Keratinocyte (primary cell): ENCODE measurements at regions not wholly inside any gene's neighbourhood (a gene's known extent, or its start where the extent isn't known, plus 50 kb on each side); places are given as distances from the start of the nearest gene placed in this dataset.

Source experiments
- DNase-seq: peaks from one replicate; pipeline ENCODE4 v3.0.0-alpha.2; 2011; ENCODE audit warnings: low read depth, missing footprints, low spot score
- FAIRE-seq: peaks from 2 replicates; lab custom pipeline; 2011; peaks lifted over from hg19 to GRCh38; lab: Jason Lieb, UNC
- H2AFZ ChIP-seq: 2 replicates; pipeline ENCODE4 v1.6.0; 2012; ENCODE audit warnings: low read length, control low read depth, inconsistent platforms; ENCODE audit not compliant: control insufficient read depth
- H3K27ac ChIP-seq: 2 replicates; pipeline ENCODE4 v1.5.1; 2011; ENCODE audit warnings: low read length; ENCODE audit not compliant: control insufficient read depth, insufficient read depth
- H3K27me3 ChIP-seq: 3 replicates; pipeline ENCODE4 v1.6.0; 2011; ENCODE audit warnings: low read length; ENCODE audit not compliant: control insufficient read depth, insufficient read depth; ENCODE audit errors: extremely low read depth
- H3K36me3 ChIP-seq, 2 experiments: 2 replicates in 1 of 2; 3 replicates in 1 of 2; pipeline ENCODE4 v1.5.1; 2011; ENCODE audit warnings: low read length in 2 of 2, mild to moderate bottlenecking in 1 of 2; ENCODE audit not compliant: control insufficient read depth in 2 of 2, insufficient read depth in 2 of 2; ENCODE audit errors: extremely low read depth in 1 of 2
- H3K4me1 ChIP-seq: 3 replicates; pipeline ENCODE4 v1.5.1; 2011; ENCODE audit warnings: low read length; ENCODE audit not compliant: control insufficient read depth, insufficient read depth; ENCODE audit errors: extremely low read depth
- H3K4me2 ChIP-seq: 3 replicates; pipeline ENCODE4 v1.6.0; 2011; ENCODE audit warnings: low read depth, low read length; ENCODE audit not compliant: control insufficient read depth, insufficient read depth; ENCODE audit errors: extremely low read depth
- H3K4me3 ChIP-seq, 3 experiments: fragments of 200-600 bp in 1 of 3; sonication (generic) in 1 of 3; 2 replicates in 2 of 3; 3 replicates in 1 of 3; pipeline ENCODE4 v1.5.1; 2011 to 2016; ENCODE audit warnings: low read length in 3 of 3, mild to moderate bottlenecking in 3 of 3, control low read depth in 2 of 3, inconsistent platforms in 1 of 3, low read depth in 1 of 3, mixed read lengths in 1 of 3, mixed run types in 1 of 3, moderate library complexity in 1 of 3; ENCODE audit not compliant: control insufficient read depth in 2 of 3, insufficient read depth in 2 of 3; ENCODE audit errors: extremely low read depth in 1 of 3
- H3K79me2 ChIP-seq: 2 replicates; pipeline ENCODE4 v1.6.0; 2012; ENCODE audit warnings: low read length; ENCODE audit not compliant: control insufficient read depth, insufficient read depth
- H3K9ac ChIP-seq: 3 replicates; pipeline ENCODE4 v1.6.0; 2011; ENCODE audit warnings: low read length; ENCODE audit not compliant: control insufficient read depth, insufficient read depth; ENCODE audit errors: extremely low read depth
- H3K9me1 ChIP-seq: 3 replicates; pipeline ENCODE4 v1.6.0; 2011; ENCODE audit warnings: low read length; ENCODE audit not compliant: control insufficient read depth, insufficient read depth; ENCODE audit errors: extremely low read depth
- H3K9me3 ChIP-seq: 2 replicates; pipeline ENCODE4 v1.5.1; 2012; ENCODE audit warnings: low read depth, low read length; ENCODE audit not compliant: control insufficient read depth
- H4K20me1 ChIP-seq: 3 replicates; pipeline ENCODE4 v1.6.0; 2011; ENCODE audit warnings: low read length; ENCODE audit not compliant: control insufficient read depth, insufficient read depth; ENCODE audit errors: extremely low read depth
- EZH2 ChIP-seq: IDR thresholded peaks from one replicate; pipeline ENCODE4 v1.6.1; 2012; ENCODE audit warnings: inconsistent platforms, mild to moderate bottlenecking, low read length, moderate library complexity
- dilution Hi-C: fragments of 300-500 bp; cut with MboI; formaldehyde crosslinking; loops from one replicate; pipeline ENCODE4 v1.7.0; 2020; ENCODE audit warnings: low sequenced_read_pairs; ENCODE audit not compliant: extremely low pct_ligation_motif_present
- TF ChIP-seq, protein P1 (sequence below), 3 experiments: IDR thresholded peaks in 1 of 3; conservative IDR thresholded peaks in 1 of 3; optimal IDR thresholded peaks in 1 of 3; 2 replicates in 2 of 3; 3 replicates in 1 of 3; pipeline versions ENCODE3 to v1.5.1; 2011; ENCODE audit warnings: low read length in 3 of 3, mild to moderate bottlenecking in 3 of 3, moderate library complexity in 2 of 3, control low read depth in 1 of 3, inconsistent platforms in 1 of 3; ENCODE audit not compliant: insufficient read depth in 2 of 3; ENCODE audit errors: extremely low read depth in 1 of 3

- Histone ChIP-seq H3K4me3 (no peak overlapping the region), H3K4me2 (no peak overlapping the region), H4K20me1 (no peaks in the 10 kb centered on the region), H3K79me2 (no peaks in the 10 kb centered on the region), H3K36me3 (no peaks in the 10 kb centered on the region), H3K9me1 (no peaks in the 10 kb centered on the region), H3K27me3 (no peaks in the 10 kb centered on the region), H3K9ac (no peak overlapping the region), H3K9me3 (no peaks in the 10 kb centered on the region), H3K4me1 (peaks cover 7% of the 10 kb centered on the region), H3K27ac (no peak overlapping the region), H2AFZ (no peak overlapping the region)
- DNase-seq = no peak
- FAIRE-seq = no peak
- dilution Hi-C loops = no loop called here
- TF ChIP-seq EZH2 = no peak
- TF ChIP-seq, protein P1, sequence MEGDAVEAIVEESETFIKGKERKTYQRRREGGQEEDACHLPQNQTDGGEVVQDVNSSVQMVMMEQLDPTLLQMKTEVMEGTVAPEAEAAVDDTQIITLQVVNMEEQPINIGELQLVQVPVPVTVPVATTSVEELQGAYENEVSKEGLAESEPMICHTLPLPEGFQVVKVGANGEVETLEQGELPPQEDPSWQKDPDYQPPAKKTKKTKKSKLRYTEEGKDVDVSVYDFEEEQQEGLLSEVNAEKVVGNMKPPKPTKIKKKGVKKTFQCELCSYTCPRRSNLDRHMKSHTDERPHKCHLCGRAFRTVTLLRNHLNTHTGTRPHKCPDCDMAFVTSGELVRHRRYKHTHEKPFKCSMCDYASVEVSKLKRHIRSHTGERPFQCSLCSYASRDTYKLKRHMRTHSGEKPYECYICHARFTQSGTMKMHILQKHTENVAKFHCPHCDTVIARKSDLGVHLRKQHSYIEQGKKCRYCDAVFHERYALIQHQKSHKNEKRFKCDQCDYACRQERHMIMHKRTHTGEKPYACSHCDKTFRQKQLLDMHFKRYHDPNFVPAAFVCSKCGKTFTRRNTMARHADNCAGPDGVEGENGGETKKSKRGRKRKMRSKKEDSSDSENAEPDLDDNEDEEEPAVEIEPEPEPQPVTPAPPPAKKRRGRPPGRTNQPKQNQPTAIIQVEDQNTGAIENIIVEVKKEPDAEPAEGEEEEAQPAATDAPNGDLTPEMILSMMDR (optimal IDR thresholded peaks at IDR 0.05 in 1 of 3, IDR thresholded peaks at IDR 0.05 in 1 of 3, conservative IDR thresholded peaks at IDR 0.05 in 1 of 3; ENCODE audit: extremely low read depth in 1 of 3, insufficient read depth in 2 of 3, low read length in 3 of 3) = no peak
These were observed 139.9 kb upstream of the GLI2 start for GRCh38 chr2:120595739-120596138.

DNA sequence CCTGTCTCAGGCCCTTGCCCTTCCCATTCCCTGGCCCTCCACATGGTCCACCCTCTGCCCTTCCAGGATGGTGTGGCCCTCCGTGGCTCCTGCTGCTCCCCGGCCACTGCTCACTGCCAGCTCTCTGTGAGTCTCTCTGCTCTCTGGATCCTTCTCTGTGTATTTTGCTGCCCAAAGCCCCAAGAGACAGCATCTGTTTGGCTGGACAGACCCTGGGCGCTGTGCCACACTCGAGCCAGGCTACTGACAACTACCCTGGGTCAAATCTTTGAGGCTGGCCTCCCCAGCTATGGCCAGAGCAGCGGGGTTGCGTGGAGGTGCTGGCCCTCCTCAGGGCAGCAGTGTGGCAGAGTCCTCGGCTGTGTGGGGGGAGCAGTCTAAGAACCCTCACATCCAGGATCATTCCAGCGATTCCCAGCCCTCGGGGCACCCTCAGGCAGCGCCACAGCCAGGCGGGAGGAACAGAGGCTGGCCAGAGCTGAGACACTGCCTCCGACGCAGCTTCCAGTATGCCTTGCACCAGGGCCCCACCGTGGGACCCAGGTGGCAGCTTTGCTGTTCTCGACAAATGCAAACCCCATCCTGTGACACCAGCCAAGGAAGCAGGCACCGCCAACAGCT is 139.4 kb upstream of the GLI2 start:
- dilution Hi-C loops = no loop called here
- Histone ChIP-seq H4K20me1 (no peaks in the 10 kb centered on the region), H3K36me3 (no peaks in the 10 kb centered on the region), H3K9me1 (no peaks in the 10 kb centered on the region), H3K9ac (no peak overlapping the region), H3K4me2 (no peak overlapping the region), H3K27me3 (no peaks in the 10 kb centered on the region), H3K27ac (no peak overlapping the region), H2AFZ (no peak overlapping the region), H3K79me2 (no peaks in the 10 kb centered on the region), H3K9me3 (no peaks in the 10 kb centered on the region), H3K4me3 (no peak overlapping the region), H3K4me1 (peaks cover 7% of the 10 kb centered on the region)
- DNase-seq = no peak
- FAIRE-seq = no peak
- TF ChIP-seq, protein P1 (optimal IDR thresholded peaks at IDR 0.05 in 1 of 3, IDR thresholded peaks at IDR 0.05 in 1 of 3, conservative IDR thresholded peaks at IDR 0.05 in 1 of 3; ENCODE audit: extremely low read depth in 1 of 3, insufficient read depth in 2 of 3, low read length in 3 of 3) = no peak
- TF ChIP-seq EZH2 = no peak
